H1 (cell line): ENCODE measurements at regions not wholly inside any gene's neighbourhood (a gene's known extent, or its start where the extent isn't known, plus 50 kb on each side); places are given as distances from the start of the nearest gene placed in this dataset.

Experiments used
- CTCF ChIA-PET: fragments of 300-600 bp; sonication (Branson Sonifier 250); formaldehyde crosslinking; loops from one replicate; lab custom pipeline; 2021; ENCODE audit not compliant: partially characterized antibody; lab: Charles Lee
- POLR2A ChIA-PET: fragments of 300-600 bp; sonication (Branson Sonifier 250); formaldehyde crosslinking; loops from one replicate; lab custom pipeline; 2021; ENCODE audit warnings: inconsistent platforms; ENCODE audit not compliant: partially characterized antibody; lab: Charles Lee
- DNase-seq, 2 experiments: peaks; one replicate each; pipeline versions ENCODE4 v3.0.0 to v3.0.0-alpha.2; 2010 to 2022; ENCODE audit warnings: low spot score in 2 of 2, low read depth in 1 of 2, mixed read lengths in 1 of 2
- FAIRE-seq: peaks from 2 replicates; lab custom pipeline; 2011; peaks lifted over from hg19 to GRCh38; lab: Jason Lieb, UNC
- H2AFZ ChIP-seq: 2 replicates; pipeline ENCODE4 v1.8.1; 2012; ENCODE audit warnings: low read length, inconsistent platforms
- H2AK5ac ChIP-seq: 2 replicates; pipeline ENCODE4 v1.6.1; 2013; ENCODE audit warnings: low read depth, low read length
- H2BK120ac ChIP-seq: replicated peaks from 2 replicates; pipeline ENCODE3; 2013; ENCODE audit warnings: low read depth, low read length, inconsistent platforms
- H2BK12ac ChIP-seq: 2 replicates; pipeline ENCODE4 v1.6.1; 2013; ENCODE audit warnings: low read depth, low read length
- H2BK15ac ChIP-seq: 2 replicates; pipeline ENCODE4 v1.6.1; 2013; ENCODE audit warnings: low read length
- H2BK20ac ChIP-seq: 2 replicates; pipeline ENCODE4 v1.6.1; 2013; ENCODE audit warnings: low read length
- H2BK5ac ChIP-seq: 2 replicates; pipeline ENCODE4 v1.6.1; 2013; ENCODE audit warnings: low read depth, low read length
- H3K14ac ChIP-seq: 2 replicates; pipeline ENCODE4 v1.6.1; 2013; ENCODE audit warnings: inconsistent platforms; ENCODE audit not compliant: insufficient read length
- H3K18ac ChIP-seq: 2 replicates; pipeline ENCODE4 v1.6.1; 2013; ENCODE audit warnings: low read length; ENCODE audit errors: extremely low read depth
- H3K23ac ChIP-seq: 2 replicates; pipeline ENCODE4 v1.6.1; 2013; ENCODE audit warnings: inconsistent platforms; ENCODE audit not compliant: insufficient read length
- H3K23me2 ChIP-seq: 2 replicates; pipeline ENCODE4 v1.6.1; 2013; ENCODE audit warnings: low read depth, low read length
- H3K27ac ChIP-seq: 2 replicates; pipeline ENCODE4 v1.6.1; 2011; ENCODE audit warnings: low read depth, low read length, inconsistent platforms
- H3K27me3 ChIP-seq, 4 experiments: replicated peaks in 1 of 4; 1 replicate in 1 of 4; 2 replicates in 3 of 4; pipeline versions ENCODE4 v1.6.1 to v1.8.1; 2011 to 2013; ENCODE audit warnings: low read length in 3 of 4, mild to moderate bottlenecking in 3 of 4, inconsistent platforms in 2 of 4, mixed read lengths in 2 of 4, moderate library complexity in 1 of 4; ENCODE audit not compliant: control insufficient read depth in 3 of 4, insufficient read depth in 3 of 4; ENCODE audit errors: extremely low read depth in 1 of 4
- H3K36me3 ChIP-seq, 4 experiments: 2 replicates each; pipeline versions ENCODE4 v1.6.1 to v1.8.1; 2011 to 2013; ENCODE audit warnings: mild to moderate bottlenecking in 4 of 4, low read length in 3 of 4, moderate library complexity in 2 of 4, control low read depth in 1 of 4, inconsistent platforms in 1 of 4; ENCODE audit not compliant: insufficient read depth in 4 of 4, control insufficient read depth in 2 of 4
- H3K4ac ChIP-seq: replicated peaks from 2 replicates; pipeline ENCODE3; 2013; ENCODE audit warnings: low read length, low read depth, mixed read lengths, inconsistent platforms; ENCODE audit not compliant: insufficient read length
- H3K4me1 ChIP-seq, 4 experiments: replicated peaks in 1 of 4; 1 replicate in 1 of 4; 2 replicates in 3 of 4; pipeline versions ENCODE4 v1.6.1 to v1.8.1; 2011 to 2013; ENCODE audit warnings: low read length in 3 of 4, inconsistent platforms in 2 of 4, mixed read lengths in 1 of 4; ENCODE audit not compliant: insufficient read depth in 4 of 4, control insufficient read depth in 3 of 4
- H3K4me2 ChIP-seq, 2 experiments: 2 replicates each; pipeline versions ENCODE4 v1.6.1 to v1.8.1; 2011 to 2013; ENCODE audit warnings: low read depth in 2 of 2, low read length in 2 of 2, control low read depth in 1 of 2, inconsistent platforms in 1 of 2, mild to moderate bottlenecking in 1 of 2; ENCODE audit not compliant: insufficient read depth in 1 of 2
- H3K4me3 ChIP-seq, 4 experiments: fragments of 200-600, 300-600 bp in 1 of 4; sonication (generic), shearing (Covaris generic), sonication (Bioruptor Twin) in 1 of 4; 2 replicates each; pipeline versions ENCODE4 v1.5.1 to v1.8.1; 2011 to 2016; ENCODE audit warnings: low read length in 4 of 4, low read depth in 3 of 4, control low read depth in 2 of 4, inconsistent platforms in 2 of 4, mild to moderate bottlenecking in 2 of 4, mixed read lengths in 1 of 4, moderate library complexity in 1 of 4; ENCODE audit not compliant: insufficient read depth in 2 of 4; ENCODE audit errors: extremely low read depth in 1 of 4
- H3K56ac ChIP-seq: replicated peaks from 2 replicates; pipeline ENCODE3; 2013; ENCODE audit warnings: low read depth, mild to moderate bottlenecking, mixed read lengths, low read length, inconsistent platforms; ENCODE audit not compliant: insufficient read length
- H3K79me1 ChIP-seq: 2 replicates; pipeline ENCODE4 v1.6.1; 2013; ENCODE audit warnings: low read depth, low read length, control low read depth
- H3K79me2 ChIP-seq, 2 experiments: 2 replicates each; pipeline versions ENCODE4 v1.6.1 to v1.8.1; 2012 to 2013; ENCODE audit warnings: low read length in 2 of 2, mild to moderate bottlenecking in 2 of 2, inconsistent platforms in 1 of 2; ENCODE audit not compliant: insufficient read depth in 2 of 2, control insufficient read depth in 1 of 2
- H3K9ac ChIP-seq, 4 experiments: replicated peaks in 1 of 4; 1 replicate in 1 of 4; 2 replicates in 3 of 4; pipeline versions ENCODE4 v1.6.1 to v1.8.1; 2011 to 2013; ENCODE audit warnings: low read depth in 3 of 4, low read length in 3 of 4, control low read depth in 2 of 4, mild to moderate bottlenecking in 2 of 4, moderate library complexity in 2 of 4, inconsistent platforms in 1 of 4; ENCODE audit errors: extremely low read depth in 1 of 4
- H3K9me3 ChIP-seq, 2 experiments: 2 replicates each; pipeline versions ENCODE4 v1.6.1 to v1.8.1; 2012 to 2013; ENCODE audit warnings: mild to moderate bottlenecking in 2 of 2, moderate library complexity in 2 of 2, control low read depth in 1 of 2, inconsistent platforms in 1 of 2, low read depth in 1 of 2, low read length in 1 of 2, mixed read lengths in 1 of 2; ENCODE audit not compliant: insufficient read depth in 2 of 2
- H4K20me1 ChIP-seq, 2 experiments: replicated peaks in 1 of 2; 2 replicates each; pipeline versions ENCODE3 to v1.8.1; 2011 to 2013; ENCODE audit warnings: inconsistent platforms in 2 of 2, low read length in 2 of 2, mild to moderate bottlenecking in 1 of 2; ENCODE audit not compliant: insufficient read depth in 2 of 2, control insufficient read depth in 1 of 2
- H4K5ac ChIP-seq: 2 replicates; pipeline ENCODE4 v1.6.1; 2013; ENCODE audit warnings: low read length, low read depth, mixed read lengths, inconsistent platforms; ENCODE audit not compliant: insufficient read length
- H4K8ac ChIP-seq: 2 replicates; pipeline ENCODE4 v1.8.0; 2013; ENCODE audit warnings: mild to moderate bottlenecking, moderate library complexity, low read length, inconsistent platforms; ENCODE audit not compliant: insufficient read depth; ENCODE audit errors: extremely low read depth
- H4K91ac ChIP-seq: replicated peaks from 2 replicates; pipeline ENCODE3; 2013; ENCODE audit warnings: low read length, mixed read lengths, inconsistent platforms; ENCODE audit not compliant: insufficient read length
- CHD1 ChIP-seq: IDR thresholded peaks from 2 replicates; pipeline ENCODE4 v1.6.1; 2012; ENCODE audit warnings: low read depth, low read length, improper control_type of control experiment
- CHD2 ChIP-seq: IDR thresholded peaks from 2 replicates; pipeline ENCODE4 v1.6.1; 2012; ENCODE audit warnings: low read length, improper control_type of control experiment
- JUND ChIP-seq: IDR thresholded peaks from 2 replicates; pipeline ENCODE4 v1.6.1; 2011; ENCODE audit warnings: mild to moderate bottlenecking, improper control_type of control experiment, low read length
- RXRA ChIP-seq: IDR thresholded peaks from 2 replicates; pipeline ENCODE4 v1.6.1; 2011; ENCODE audit warnings: low read depth, mild to moderate bottlenecking, low read length, moderate library complexity; ENCODE audit not compliant: insufficient read depth
- SP4 ChIP-seq: IDR thresholded peaks from 2 replicates; pipeline ENCODE4 v1.6.1; 2012; ENCODE audit warnings: low read length, inconsistent platforms
- SUZ12 ChIP-seq: fragments of 200-600 bp; sonication (generic); IDR thresholded peaks from 2 replicates; pipeline ENCODE4 v1.6.1; 2012; ENCODE audit warnings: mild to moderate bottlenecking, inconsistent platforms, low read length, moderate library complexity, mixed read lengths
- WGBS, 2 experiments: shearing (Covaris generic) in 1 of 2; methylation state at CpG; one replicate each; pipeline versions ENCODE4 v1.1.6 to v1.1.7; 2013 to 2015; ENCODE audit warnings: low lambda C conversion rate in 2 of 2, mixed read lengths in 2 of 2, inconsistent platforms in 1 of 2, low coverage in 1 of 2, missing lambda C conversion rate in 1 of 2; ENCODE audit not compliant: insufficient replicate concordance in 2 of 2, insufficient coverage in 1 of 2, insufficient read length in 1 of 2; ENCODE audit errors: extremely low coverage in 1 of 2, missing lambda C conversion rate in 1 of 2; 5-methylcytosine and 5-hydroxymethylcytosine counted together

DNA sequence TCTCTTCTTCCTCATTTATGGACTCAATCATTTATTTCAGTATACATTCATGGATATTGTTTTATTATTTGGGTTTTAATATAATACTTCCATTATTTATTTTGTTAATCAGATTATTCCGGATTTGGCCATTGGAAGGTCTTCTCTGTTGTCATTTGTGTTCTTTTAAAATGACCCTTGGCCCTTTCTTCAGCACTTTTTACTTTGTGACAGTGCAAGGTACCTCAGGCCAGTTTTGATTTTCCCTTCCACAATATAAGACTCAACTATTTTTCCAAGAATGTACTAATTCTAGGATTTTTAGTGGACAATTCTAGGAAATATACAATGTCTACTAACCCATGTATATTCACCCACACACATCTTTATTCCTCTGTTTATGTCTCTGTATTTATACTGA is 521.4 kb upstream of the FOXG1 start:
- Histone ChIP-seq H3K79me2 (no peaks in the 10 kb centered on the region), H3K79me1 (no peaks in the 10 kb centered on the region), H3K4me1 (0 out of 7 replicates have a peak, but pooled peaks cover 0 to 2% (median 0%) of the 10 kb centered on the region in 4 experiments), H4K20me1 (no peaks in the 10 kb centered on the region), H2BK15ac (no peak overlapping the region), H2BK120ac (no peak overlapping the region), H3K9me3 (peaks cover 0 to 3% of the 10 kb centered on the region in 2 experiments; a peak in 1 of 4 replicates), H4K8ac (no peak overlapping the region), H2AK5ac (no peak overlapping the region), H3K4me3 (no peak overlapping the region), H2BK20ac (no peak overlapping the region), H4K5ac (no peak overlapping the region), H2BK5ac (no peak overlapping the region), H3K27ac (no peak overlapping the region), H3K23ac (no peak overlapping the region), H3K18ac (no peak overlapping the region), H3K36me3 (no peaks in the 10 kb centered on the region), H3K56ac (no peak overlapping the region), H4K91ac (no peak overlapping the region), H3K23me2 (no peaks in the 10 kb centered on the region), H2BK12ac (no peak overlapping the region), H3K9ac (no peak overlapping the region), H3K27me3 (no peaks in the 10 kb centered on the region), H3K14ac (no peak overlapping the region), H3K4ac (no peak overlapping the region), H3K4me2 (no peak overlapping the region), H2AFZ (no peak overlapping the region)
- DNase-seq (no peak), FAIRE-seq (no peak)
- CTCF ChIA-PET: no interaction called here
- WGBS, 2 experiments: 77% methylated on average over 1 of the region's 1 CpG; no CpG with 5 or more reads in 1 of the 2 experiments
- POLR2A ChIA-PET: no interaction called here
- TF ChIP-seq SP4 (no peak), CHD1 (no peak), RXRA (no peak), JUND (no peak), CHD2 (no peak), SUZ12 (no peak)
